GM12878 (cell line): ENCODE measurements at regions not wholly inside any gene's neighbourhood (a gene's known extent, or its start where the extent isn't known, plus 50 kb on each side); places are given as distances from the start of the nearest gene placed in this dataset.

Experiments
- BCL3 ChIP-seq: IDR thresholded peaks from 2 replicates; pipeline ENCODE4 v1.6.1; 2011; ENCODE audit warnings: borderline replicate concordance, low read depth, mild to moderate bottlenecking, moderate library complexity, low read length; ENCODE audit not compliant: insufficient read depth, poor library complexity, severe bottlenecking
- CEBPB ChIP-seq, 2 experiments: fragments of 150-350 bp in 1 of 2; IDR thresholded peaks; 2 replicates each; pipeline ENCODE4 v1.6.1; 2012 to 2014; ENCODE audit warnings: low read depth in 2 of 2, low read length in 2 of 2, borderline replicate concordance in 1 of 2, inconsistent platforms in 1 of 2
- CTCF ChIP-seq, 3 experiments: IDR thresholded peaks in 2 of 3; conservative IDR thresholded peaks in 1 of 3; 2 replicates each; pipeline ENCODE4 v1.5.1; 2011; ENCODE audit warnings: low read depth in 3 of 3, low read length in 3 of 3, mild to moderate bottlenecking in 3 of 3, control low read depth in 2 of 3, moderate library complexity in 2 of 3, inconsistent platforms in 1 of 3, mixed read lengths in 1 of 3; ENCODE audit not compliant: control insufficient read depth in 2 of 3, insufficient read depth in 1 of 3; ENCODE audit errors: extremely low read depth in 1 of 3
- EGR1 ChIP-seq, 2 experiments: IDR thresholded peaks; 1 replicate in 1 of 2; 2 replicates in 1 of 2; pipeline ENCODE4 v1.6.1; 2011 to 2012; ENCODE audit warnings: low read depth in 2 of 2, low read length in 2 of 2, borderline replicate concordance in 1 of 2, mild to moderate bottlenecking in 1 of 2, moderate library complexity in 1 of 2
- EP300 ChIP-seq, 2 experiments: fragments of 150-350 bp in 1 of 2; IDR thresholded peaks; 2 replicates each; pipeline ENCODE4 v1.6.1; 2011 to 2012; ENCODE audit warnings: low read depth in 2 of 2, low read length in 2 of 2, borderline replicate concordance in 1 of 2, improper control_type of control experiment in 1 of 2, inconsistent platforms in 1 of 2; ENCODE audit not compliant: control insufficient read depth in 1 of 2
- EZH2 ChIP-seq: IDR thresholded peaks from 2 replicates; pipeline ENCODE4 v1.6.1; 2012; ENCODE audit warnings: low read depth, mild to moderate bottlenecking, control low read depth, inconsistent platforms, low read length, borderline replicate concordance; ENCODE audit not compliant: control insufficient read depth
- HDAC6 ChIP-seq: fragments of 200-600 bp; sonication (generic); IDR thresholded peaks from one replicate; pipeline ENCODE4 v1.8.0; 2017; ENCODE audit warnings: antibody characterized with exemption; ENCODE audit not compliant: unreplicated experiment
- POLR2AphosphoS5 ChIP-seq: IDR thresholded peaks from 2 replicates; pipeline ENCODE4 v1.6.1; 2011; ENCODE audit warnings: mild to moderate bottlenecking, low read length, inconsistent platforms
- TAF1 ChIP-seq: IDR thresholded peaks from 2 replicates; pipeline ENCODE4 v1.6.1; 2011; ENCODE audit warnings: mild to moderate bottlenecking, low read depth, low read length, borderline replicate concordance
- TF ChIP-seq, protein P1 (sequence below): IDR thresholded peaks from 2 replicates; pipeline ENCODE4 v1.6.1; 2012; ENCODE audit warnings: improper control_type of control experiment, low read depth, low read length; ENCODE audit not compliant: insufficient replicate concordance

GRCh38 chr13:39159846-39160370 lies 121.7 kb downstream of the NHLRC3 start:
- TF ChIP-seq EGR1 (IDR thresholded peaks at IDR 0.05; ENCODE audit: borderline replicate concordance in 1 of 2, low read depth in 2 of 2, low read length in 2 of 2) (no peak), BCL3 (no peak), TAF1 (no peak), EZH2 (no peak), POLR2AphosphoS5 (no peak), HDAC6 (no peak), EP300 (IDR thresholded peaks at IDR 0.05; ENCODE audit: borderline replicate concordance in 1 of 2, control insufficient read depth in 1 of 2, low read depth in 2 of 2, low read length in 2 of 2) (no peak), CTCF (IDR thresholded peaks at IDR 0.05 in 2 of 3, conservative IDR thresholded peaks at IDR 0.05 in 1 of 3; ENCODE audit: control insufficient read depth in 2 of 3, extremely low read depth in 1 of 3, insufficient read depth in 1 of 3, low read depth in 3 of 3, low read length in 3 of 3) (no peak), CEBPB (IDR thresholded peaks at IDR 0.05; ENCODE audit: borderline replicate concordance in 1 of 2, low read depth in 2 of 2, low read length in 2 of 2) (no peak)
- TF ChIP-seq, protein P1, sequence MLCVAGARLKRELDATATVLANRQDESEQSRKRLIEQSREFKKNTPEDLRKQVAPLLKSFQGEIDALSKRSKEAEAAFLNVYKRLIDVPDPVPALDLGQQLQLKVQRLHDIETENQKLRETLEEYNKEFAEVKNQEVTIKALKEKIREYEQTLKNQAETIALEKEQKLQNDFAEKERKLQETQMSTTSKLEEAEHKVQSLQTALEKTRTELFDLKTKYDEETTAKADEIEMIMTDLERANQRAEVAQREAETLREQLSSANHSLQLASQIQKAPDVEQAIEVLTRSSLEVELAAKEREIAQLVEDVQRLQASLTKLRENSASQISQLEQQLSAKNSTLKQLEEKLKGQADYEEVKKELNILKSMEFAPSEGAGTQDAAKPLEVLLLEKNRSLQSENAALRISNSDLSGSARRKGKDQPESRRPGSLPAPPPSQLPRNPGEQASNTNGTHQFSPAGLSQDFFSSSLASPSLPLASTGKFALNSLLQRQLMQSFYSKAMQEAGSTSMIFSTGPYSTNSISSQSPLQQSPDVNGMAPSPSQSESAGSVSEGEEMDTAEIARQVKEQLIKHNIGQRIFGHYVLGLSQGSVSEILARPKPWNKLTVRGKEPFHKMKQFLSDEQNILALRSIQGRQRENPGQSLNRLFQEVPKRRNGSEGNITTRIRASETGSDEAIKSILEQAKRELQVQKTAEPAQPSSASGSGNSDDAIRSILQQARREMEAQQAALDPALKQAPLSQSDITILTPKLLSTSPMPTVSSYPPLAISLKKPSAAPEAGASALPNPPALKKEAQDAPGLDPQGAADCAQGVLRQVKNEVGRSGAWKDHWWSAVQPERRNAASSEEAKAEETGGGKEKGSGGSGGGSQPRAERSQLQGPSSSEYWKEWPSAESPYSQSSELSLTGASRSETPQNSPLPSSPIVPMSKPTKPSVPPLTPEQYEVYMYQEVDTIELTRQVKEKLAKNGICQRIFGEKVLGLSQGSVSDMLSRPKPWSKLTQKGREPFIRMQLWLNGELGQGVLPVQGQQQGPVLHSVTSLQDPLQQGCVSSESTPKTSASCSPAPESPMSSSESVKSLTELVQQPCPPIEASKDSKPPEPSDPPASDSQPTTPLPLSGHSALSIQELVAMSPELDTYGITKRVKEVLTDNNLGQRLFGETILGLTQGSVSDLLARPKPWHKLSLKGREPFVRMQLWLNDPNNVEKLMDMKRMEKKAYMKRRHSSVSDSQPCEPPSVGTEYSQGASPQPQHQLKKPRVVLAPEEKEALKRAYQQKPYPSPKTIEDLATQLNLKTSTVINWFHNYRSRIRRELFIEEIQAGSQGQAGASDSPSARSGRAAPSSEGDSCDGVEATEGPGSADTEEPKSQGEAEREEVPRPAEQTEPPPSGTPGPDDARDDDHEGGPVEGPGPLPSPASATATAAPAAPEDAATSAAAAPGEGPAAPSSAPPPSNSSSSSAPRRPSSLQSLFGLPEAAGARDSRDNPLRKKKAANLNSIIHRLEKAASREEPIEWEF: no peak
